Fibroblast of lung (primary cell): ENCODE measurements at regions not wholly inside any gene's neighbourhood (a gene's known extent, or its start where the extent isn't known, plus 50 kb on each side); places are given as distances from the start of the nearest gene placed in this dataset.

Experiments
- DNase-seq, 2 donors: peaks; one replicate each; pipeline versions ENCODE4 v3.0.0 to v3.0.0-alpha.2; 2010; ENCODE audit warnings: low read depth in 2 of 2
- H2AFZ ChIP-seq: 2 replicates; pipeline ENCODE4 v1.5.1; 2012; ENCODE audit warnings: low read length, control low read depth, inconsistent platforms
- H3K27ac ChIP-seq: 2 replicates; pipeline ENCODE4 v1.5.1; 2011; ENCODE audit warnings: low read length, control low read depth; ENCODE audit not compliant: insufficient read depth
- H3K27me3 ChIP-seq: 2 replicates; pipeline ENCODE4 v1.5.1; 2011; ENCODE audit warnings: mild to moderate bottlenecking, low read length; ENCODE audit not compliant: control insufficient read depth, insufficient read depth
- H3K36me3 ChIP-seq: 2 replicates; pipeline ENCODE4 v1.5.1; 2011; ENCODE audit warnings: low read length; ENCODE audit not compliant: control insufficient read depth, insufficient read depth
- H3K4me1 ChIP-seq: 2 replicates; pipeline ENCODE4 v1.5.1; 2011; ENCODE audit warnings: low read length; ENCODE audit not compliant: control insufficient read depth, insufficient read depth; ENCODE audit errors: extremely low read depth
- H3K4me2 ChIP-seq: 2 replicates; pipeline ENCODE4 v1.5.1; 2011; ENCODE audit warnings: low read length, control low read depth; ENCODE audit not compliant: insufficient read depth; ENCODE audit errors: extremely low read depth
- H3K4me3 ChIP-seq, 4 experiments: fragments of 200-600 bp in 1 of 4; sonication (generic) in 1 of 4; replicated peaks in 1 of 4; 2 replicates each; pipeline ENCODE4 v1.5.1; 2011 to 2016; ENCODE audit warnings: low read length in 4 of 4, low read depth in 3 of 4, mild to moderate bottlenecking in 3 of 4, control low read depth in 2 of 4, inconsistent platforms in 1 of 4, mixed read lengths in 1 of 4; ENCODE audit not compliant: insufficient read depth in 1 of 4; ENCODE audit errors: control extremely low read depth in 1 of 4
- H3K79me2 ChIP-seq: 2 replicates; pipeline ENCODE4 v1.5.1; 2012; ENCODE audit warnings: mild to moderate bottlenecking, low read length, inconsistent platforms; ENCODE audit not compliant: control insufficient read depth, insufficient read depth
- H3K9ac ChIP-seq: 2 replicates; pipeline ENCODE4 v1.5.1; 2011; ENCODE audit warnings: mild to moderate bottlenecking, low read length, control low read depth; ENCODE audit not compliant: insufficient read depth
- H3K9me3 ChIP-seq: 2 replicates; pipeline ENCODE4 v1.5.1; 2012; ENCODE audit warnings: low read depth, low read length; ENCODE audit not compliant: control insufficient read depth, insufficient read depth
- H4K20me1 ChIP-seq: 2 replicates; pipeline ENCODE4 v1.5.1; 2011; ENCODE audit warnings: low read length; ENCODE audit not compliant: control insufficient read depth, insufficient read depth; ENCODE audit errors: extremely low read depth
- EZH2 ChIP-seq: IDR thresholded peaks from 2 replicates; pipeline ENCODE4 v1.5.1; 2012; ENCODE audit warnings: low read length, control low read depth, mild to moderate bottlenecking; ENCODE audit errors: missing control alignments
- TF ChIP-seq, protein P1 (sequence below), 2 donors: IDR thresholded peaks in 1 of 2; conservative IDR thresholded peaks in 1 of 2; 1 replicate in 1 of 2; 2 replicates in 1 of 2; pipeline ENCODE4 v1.5.1; 2011 to 2012; ENCODE audit warnings: low read length in 2 of 2, control low read depth in 1 of 2, inconsistent platforms in 1 of 2, low read depth in 1 of 2, mild to moderate bottlenecking in 1 of 2

DNA sequence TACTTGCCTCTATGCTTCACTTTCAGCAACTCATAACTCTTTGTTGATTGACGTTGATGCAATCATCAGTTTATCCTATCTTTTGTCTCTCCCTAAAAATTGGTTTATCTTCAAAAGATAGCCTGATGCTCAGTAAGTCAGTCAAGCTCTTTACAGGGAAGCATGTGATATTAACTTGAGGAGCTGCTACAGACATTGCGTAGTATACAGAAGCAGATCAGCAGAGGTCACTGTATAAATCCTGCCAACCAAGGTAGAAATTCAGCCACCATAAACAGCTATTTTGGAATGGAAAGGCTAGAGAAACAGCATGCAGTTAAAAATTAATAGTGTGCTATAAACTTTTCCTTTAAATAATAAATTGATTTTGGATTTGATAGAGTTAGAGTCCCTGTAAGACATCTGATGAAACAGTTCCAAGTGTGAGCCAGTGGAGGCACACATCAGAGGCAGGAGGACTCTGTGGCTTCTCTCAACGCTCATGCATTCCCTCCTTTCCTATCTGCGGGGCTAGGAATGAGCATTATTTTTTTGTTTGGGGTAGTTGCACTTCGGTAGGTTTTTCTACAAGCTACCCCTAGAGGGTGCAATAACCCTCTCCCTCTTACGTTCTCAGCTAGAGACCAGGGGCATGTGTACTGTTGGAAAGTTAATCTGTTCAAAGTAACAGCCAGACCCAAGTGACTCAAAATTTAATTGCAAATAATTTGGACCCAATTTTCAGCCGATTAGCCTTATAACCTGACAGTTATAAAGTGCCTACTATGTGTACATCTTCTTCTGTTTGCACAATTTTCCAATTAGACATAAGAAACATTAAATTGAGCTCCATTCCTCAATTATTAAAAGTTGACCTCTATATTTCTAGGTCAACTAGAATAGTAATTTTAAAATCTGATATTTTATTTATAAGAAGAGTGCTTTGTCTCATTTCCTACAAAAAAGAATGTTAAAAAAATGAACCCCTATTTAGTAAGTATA is 647.7 kb upstream of the SOX9 start:
- peak; percentile 58 to 78 for DNase-seq
- Histone ChIP-seq H2AFZ (no peak overlapping the region), H3K4me1 (no peaks in the 10 kb centered on the region)

DNA sequence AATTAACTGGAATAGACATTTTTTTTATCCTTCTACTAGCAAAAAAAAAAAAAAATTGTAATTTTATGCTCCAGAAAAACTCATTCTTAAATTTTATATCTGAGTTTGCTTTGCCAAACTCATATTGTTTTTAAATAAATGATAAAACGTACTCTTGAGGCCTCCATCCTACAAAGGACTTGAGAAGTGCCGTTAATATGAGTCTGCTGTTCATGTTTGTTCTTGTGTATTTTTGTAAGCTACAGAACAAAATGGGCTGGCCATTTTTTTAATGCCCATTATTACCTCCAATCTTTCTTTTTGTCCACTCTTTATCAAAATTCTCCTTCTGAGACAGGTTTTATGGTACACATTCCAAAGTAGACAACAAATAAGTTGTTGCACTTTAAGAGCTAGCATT is 643.5 kb upstream of the SOX9 start:
- no peak overlapping the region for H2AFZ ChIP-seq
- DNase-seq, result no peak
- no peaks in the 10 kb centered on the region for H3K9me3 ChIP-seq
- no peak overlapping the region for H3K27ac ChIP-seq
- H3K27me3 ChIP-seq, result no peaks in the 10 kb centered on the region
- H3K36me3 ChIP-seq, result no peaks in the 10 kb centered on the region
- H4K20me1 ChIP-seq, result no peaks in the 10 kb centered on the region
- TF ChIP-seq, protein P1, sequence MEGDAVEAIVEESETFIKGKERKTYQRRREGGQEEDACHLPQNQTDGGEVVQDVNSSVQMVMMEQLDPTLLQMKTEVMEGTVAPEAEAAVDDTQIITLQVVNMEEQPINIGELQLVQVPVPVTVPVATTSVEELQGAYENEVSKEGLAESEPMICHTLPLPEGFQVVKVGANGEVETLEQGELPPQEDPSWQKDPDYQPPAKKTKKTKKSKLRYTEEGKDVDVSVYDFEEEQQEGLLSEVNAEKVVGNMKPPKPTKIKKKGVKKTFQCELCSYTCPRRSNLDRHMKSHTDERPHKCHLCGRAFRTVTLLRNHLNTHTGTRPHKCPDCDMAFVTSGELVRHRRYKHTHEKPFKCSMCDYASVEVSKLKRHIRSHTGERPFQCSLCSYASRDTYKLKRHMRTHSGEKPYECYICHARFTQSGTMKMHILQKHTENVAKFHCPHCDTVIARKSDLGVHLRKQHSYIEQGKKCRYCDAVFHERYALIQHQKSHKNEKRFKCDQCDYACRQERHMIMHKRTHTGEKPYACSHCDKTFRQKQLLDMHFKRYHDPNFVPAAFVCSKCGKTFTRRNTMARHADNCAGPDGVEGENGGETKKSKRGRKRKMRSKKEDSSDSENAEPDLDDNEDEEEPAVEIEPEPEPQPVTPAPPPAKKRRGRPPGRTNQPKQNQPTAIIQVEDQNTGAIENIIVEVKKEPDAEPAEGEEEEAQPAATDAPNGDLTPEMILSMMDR (conservative IDR thresholded peaks at IDR 0.05 in 1 of 2, IDR thresholded peaks at IDR 0.05 in 1 of 2; ENCODE audit: low read depth in 1 of 2, low read length in 2 of 2), result no peak
- no peak for TF ChIP-seq EZH2
- H3K79me2 ChIP-seq, result no peaks in the 10 kb centered on the region
- H3K9ac ChIP-seq, result no peak overlapping the region
- H3K4me1 ChIP-seq, result no peaks in the 10 kb centered on the region
- no peak overlapping the region for H3K4me3 ChIP-seq
- H3K4me2 ChIP-seq, result no peak overlapping the region

More for the DNA sequence above, 647.7 kb upstream of the SOX9 start:
- no peaks in the 10 kb centered on the region for H3K79me2 ChIP-seq
- H3K27me3 ChIP-seq, result no peaks in the 10 kb centered on the region
- H3K9me3 ChIP-seq, result no peaks in the 10 kb centered on the region
- no peak overlapping the region for H3K4me2 ChIP-seq
- no peaks in the 10 kb centered on the region for H3K36me3 ChIP-seq
- no peaks in the 10 kb centered on the region for H4K20me1 ChIP-seq
- TF ChIP-seq EZH2, result no peak
- TF ChIP-seq, protein P1 (conservative IDR thresholded peaks at IDR 0.05 in 1 of 2, IDR thresholded peaks at IDR 0.05 in 1 of 2; ENCODE audit: low read depth in 1 of 2, low read length in 2 of 2), result peak; percentile 77 to 79
- H3K27ac ChIP-seq, result no peak overlapping the region
- no peak overlapping the region for H3K4me3 ChIP-seq
- no peak overlapping the region for H3K9ac ChIP-seq

DNA sequence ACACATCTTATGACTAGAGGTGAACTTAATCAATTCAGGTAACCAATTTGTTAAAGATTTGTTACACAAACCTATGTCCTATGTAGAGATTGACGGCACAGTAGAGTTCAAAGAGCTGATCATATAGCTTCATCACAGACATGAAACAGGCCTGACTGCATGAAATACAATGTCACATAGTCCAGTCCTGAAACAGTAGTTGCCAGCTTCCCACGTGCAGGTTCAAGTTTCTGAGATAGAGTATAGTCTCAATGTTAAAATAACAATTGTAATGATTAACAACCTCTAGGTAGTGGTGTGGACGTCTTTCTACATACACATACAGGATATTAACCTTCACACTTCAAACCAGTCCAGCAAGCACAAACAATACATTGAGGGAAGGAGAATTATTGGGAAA is 640.7 kb upstream of the SOX9 start:
- Histone ChIP-seq H2AFZ (no peak overlapping the region), H3K27ac (no peak overlapping the region), H3K27me3 (no peaks in the 10 kb centered on the region), H3K4me2 (no peak overlapping the region), H3K79me2 (no peaks in the 10 kb centered on the region), H3K36me3 (no peaks in the 10 kb centered on the region), H3K9me3 (no peaks in the 10 kb centered on the region), H3K4me3 (no peak overlapping the region), H3K4me1 (no peaks in the 10 kb centered on the region), H3K9ac (no peak overlapping the region), H4K20me1 (no peaks in the 10 kb centered on the region)
- no peak for DNase-seq
- TF ChIP-seq, protein P1 (conservative IDR thresholded peaks at IDR 0.05 in 1 of 2, IDR thresholded peaks at IDR 0.05 in 1 of 2; ENCODE audit: low read depth in 1 of 2, low read length in 2 of 2), result no peak
- no peak for TF ChIP-seq EZH2
